ENCODE measurements at regions not wholly inside any gene's neighbourhood (a gene's known extent, or its start where the extent isn't known, plus 50 kb on each side); places are given as distances from the start of the nearest gene placed in this dataset.

- H3K4me1 ChIP-seq (ENCODE audit: low read depth): no peaks in the 10 kb centered on the region
- no peak for TF ChIP-seq CTCF (IDR thresholded peaks at IDR 0.05; ENCODE audit: low read depth, low read length)
- no peak for DNase-seq (ENCODE audit: low read depth in 1 of 2, low spot score in 1 of 2)
- no peak overlapping the region for H3K4me3 ChIP-seq
- H3K36me3 ChIP-seq: no peaks in the 10 kb centered on the region
- no peaks in the 10 kb centered on the region for H3K9me3 ChIP-seq (ENCODE audit: low read depth)
- H3K27me3 ChIP-seq: no peaks in the 10 kb centered on the region
- H3K27ac ChIP-seq: no peak overlapping the region
Measured at GRCh38 chr20:4415281-4415680, 166.2 kb upstream of the ADRA1D start.

GRCh38 chr20:4413314-4414049 lies 164.4 kb upstream of the ADRA1D start:
- no peak overlapping the region for H3K27ac ChIP-seq
- no peak overlapping the region for H3K4me3 ChIP-seq
- DNase-seq (ENCODE audit: low read depth in 1 of 2, low spot score in 1 of 2): no peak
- no peaks in the 10 kb centered on the region for H3K36me3 ChIP-seq
- H3K9me3 ChIP-seq (ENCODE audit: low read depth): no peaks in the 10 kb centered on the region
- no peaks in the 10 kb centered on the region for H3K27me3 ChIP-seq
- no peak for TF ChIP-seq CTCF (IDR thresholded peaks at IDR 0.05; ENCODE audit: low read depth, low read length)
- H3K4me1 ChIP-seq (ENCODE audit: low read depth): no peaks in the 10 kb centered on the region

GRCh38 chr20:4412216-4412615 lies 163.1 kb upstream of the ADRA1D start:
- H3K9me3 ChIP-seq (ENCODE audit: low read depth): no peaks in the 10 kb centered on the region
- no peaks in the 10 kb centered on the region for H3K4me1 ChIP-seq (ENCODE audit: low read depth)
- H3K27ac ChIP-seq: no peak overlapping the region
- TF ChIP-seq CTCF (IDR thresholded peaks at IDR 0.05; ENCODE audit: low read depth, low read length): no peak
- no peak overlapping the region for H3K4me3 ChIP-seq
- no peak for DNase-seq (ENCODE audit: low read depth in 1 of 2, low spot score in 1 of 2)
- H3K27me3 ChIP-seq: no peaks in the 10 kb centered on the region
- H3K36me3 ChIP-seq: no peaks in the 10 kb centered on the region

- H3K9me3 ChIP-seq (ENCODE audit: low read depth): no peaks in the 10 kb centered on the region
- no peaks in the 10 kb centered on the region for H3K4me1 ChIP-seq (ENCODE audit: low read depth)
- no peaks in the 10 kb centered on the region for H3K36me3 ChIP-seq
- H3K4me3 ChIP-seq: no peak overlapping the region
- no peak for DNase-seq (ENCODE audit: low read depth in 1 of 2, low spot score in 1 of 2)
- H3K27me3 ChIP-seq: no peaks in the 10 kb centered on the region
- no peak for TF ChIP-seq CTCF (IDR thresholded peaks at IDR 0.05; ENCODE audit: low read depth, low read length)
- no peak overlapping the region for H3K27ac ChIP-seq
Measured at GRCh38 chr20:4411744-4412143, 162.7 kb upstream of the ADRA1D start.

GRCh38 chr20:4406627-4407026 lies 157.5 kb upstream of the ADRA1D start:
- no peaks in the 10 kb centered on the region for H3K27me3 ChIP-seq
- DNase-seq (ENCODE audit: low read depth in 1 of 2, low spot score in 1 of 2): peak in 1 of 2 donors; percentile 76
- no peak overlapping the region for H3K4me3 ChIP-seq
- no peak overlapping the region for H3K27ac ChIP-seq
- H3K36me3 ChIP-seq: no peaks in the 10 kb centered on the region
- H3K4me1 ChIP-seq (ENCODE audit: low read depth): no peaks in the 10 kb centered on the region
- TF ChIP-seq CTCF (IDR thresholded peaks at IDR 0.05; ENCODE audit: low read depth, low read length): no peak
- no peaks in the 10 kb centered on the region for H3K9me3 ChIP-seq (ENCODE audit: low read depth)
